ENCODE measurements at regions not wholly inside any gene's neighbourhood (a gene's known extent, or its start where the extent isn't known, plus 50 kb on each side); places are given as distances from the start of the nearest gene placed in this dataset.
A peak's percentile ranks its signal among the peaks of the same experiment; 100 is the strongest.

DNA sequence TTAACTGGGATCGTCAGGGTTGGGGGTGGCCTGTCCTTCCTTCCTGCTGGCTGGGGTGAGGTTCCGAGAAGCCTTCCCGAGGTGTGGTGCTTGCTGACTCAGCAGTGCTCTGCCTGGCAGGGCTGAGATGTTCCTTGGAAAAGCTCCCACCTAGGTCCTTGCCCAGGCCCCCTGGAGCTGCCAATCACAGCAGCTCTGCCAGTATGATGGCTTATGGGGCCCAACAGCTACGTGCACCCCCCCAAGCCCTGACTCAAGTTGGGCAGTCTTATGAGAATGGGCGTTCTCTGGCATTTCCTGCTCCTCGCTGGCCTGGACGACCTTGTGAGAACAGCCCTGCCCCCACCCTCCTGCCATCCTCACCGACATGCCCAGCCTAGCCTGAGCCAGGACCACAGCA is 292.2 kb upstream of the CRY1 start:
- no peak overlapping the region for H3K4me3 ChIP-seq (ENCODE audit: extremely low read depth in 1 of 4, insufficient read depth in 2 of 4, low read depth in 3 of 4, low read length in 4 of 4)
- peaks cover 0 to 11% (median 3%) of the 10 kb centered on the region in 4 experiments; a peak in 6 of 7 replicates for H3K4me1 ChIP-seq (replicated peaks in 1 of 4; ENCODE audit: control insufficient read depth in 3 of 4, insufficient read depth in 4 of 4, low read length in 3 of 4)
- no peak overlapping the region for H3K14ac ChIP-seq (ENCODE audit: insufficient read length)
- no peak overlapping the region for H2BK120ac ChIP-seq (replicated peaks; ENCODE audit: low read depth, low read length)
- no peak overlapping the region for H4K91ac ChIP-seq (replicated peaks; ENCODE audit: insufficient read length, low read length)
- no peaks in the 10 kb centered on the region for H3K79me2 ChIP-seq (ENCODE audit: control insufficient read depth in 1 of 2, insufficient read depth in 2 of 2, low read length in 2 of 2)
- no peak overlapping the region for H4K8ac ChIP-seq (ENCODE audit: extremely low read depth, insufficient read depth, low read length)
- H3K9me3 ChIP-seq (ENCODE audit: insufficient read depth in 2 of 2, low read depth in 1 of 2, low read length in 1 of 2) = 0 out of 4 replicates have a peak, but pooled peaks cover 3% of the 10 kb centered on the region in 2 experiments
- no peak overlapping the region for H3K4me2 ChIP-seq (ENCODE audit: insufficient read depth in 1 of 2, low read depth in 2 of 2, low read length in 2 of 2)
- ChIA-PET POLR2A (ENCODE audit: partially characterized antibody) (interaction anchor here (0.8 to 1.2 kb wide), 2 partner anchors 10 to 17 kb away, joined by 3 read pairs; no protein-coding TSS in a partner anchor), CTCF (ENCODE audit: partially characterized antibody) (interaction anchor here (0.6 to 0.7 kb wide), 2 partner anchors 28 to 222 kb away, joined by 3 read pairs; no protein-coding TSS in a partner anchor)
- H2BK15ac ChIP-seq (ENCODE audit: low read length) = 0 out of 2 replicates have a peak overlapping the region, but pooled peaks have one; percentile 82
- no peaks in the 10 kb centered on the region for H3K27me3 ChIP-seq (replicated peaks in 1 of 4; ENCODE audit: control insufficient read depth in 3 of 4, extremely low read depth in 1 of 4, insufficient read depth in 3 of 4, low read length in 3 of 4)
- H2BK20ac ChIP-seq (ENCODE audit: low read length) = peak overlapping the region; percentile 24
- 0 out of 2 replicates have a peak overlapping the region, but pooled peaks have one; percentile 55 for H2AK5ac ChIP-seq (ENCODE audit: low read depth, low read length)
- H3K23me2 ChIP-seq (ENCODE audit: low read depth, low read length) = no peaks in the 10 kb centered on the region; the same call in 1 of the 2 replicates
- no peak overlapping the region for H3K56ac ChIP-seq (replicated peaks; ENCODE audit: insufficient read length, low read depth, low read length)
- no peak for FAIRE-seq
- H2BK5ac ChIP-seq (ENCODE audit: low read depth, low read length) = peak overlapping the region; percentile 35
- H4K5ac ChIP-seq (ENCODE audit: insufficient read length, low read depth, low read length) = no peak overlapping the region
- H3K27ac ChIP-seq (ENCODE audit: low read depth, low read length) = no peak overlapping the region
- H2AFZ ChIP-seq (ENCODE audit: low read length) = no peak overlapping the region
- H3K36me3 ChIP-seq (ENCODE audit: control insufficient read depth in 2 of 4, insufficient read depth in 4 of 4, low read length in 3 of 4) = no peaks in the 10 kb centered on the region
- no peaks in the 10 kb centered on the region for H4K20me1 ChIP-seq (replicated peaks in 1 of 2; ENCODE audit: control insufficient read depth in 1 of 2, insufficient read depth in 2 of 2, low read length in 2 of 2)
- no peak for DNase-seq (ENCODE audit: low read depth in 1 of 2, low spot score in 2 of 2)
- 82% methylated on average over 8 of the region's 8 CpGs; no CpG with 5 or more reads in 1 of the 2 experiments for WGBS, 2 experiments (ENCODE audit: extremely low coverage in 1 of 2, insufficient coverage in 1 of 2, insufficient read length in 1 of 2, insufficient replicate concordance in 2 of 2, low coverage in 1 of 2, low lambda C conversion rate in 2 of 2, missing lambda C conversion rate in 1 of 2)
- peak overlapping the region; percentile 15 for H3K18ac ChIP-seq (ENCODE audit: extremely low read depth, low read length)
- H2BK12ac ChIP-seq (ENCODE audit: low read depth, low read length) = peak overlapping the region; percentile 64; the same call in 1 of the 2 replicates
- no peak overlapping the region for H3K9ac ChIP-seq (replicated peaks in 1 of 4; ENCODE audit: extremely low read depth in 1 of 4, low read depth in 3 of 4, low read length in 3 of 4)
- H3K79me1 ChIP-seq (ENCODE audit: low read depth, low read length) = no peaks in the 10 kb centered on the region
- TF ChIP-seq SAP30 (IDR thresholded peaks at IDR 0.05; ENCODE audit: insufficient read depth, insufficient replicate concordance, low read length) = no peak
- TF ChIP-seq MAFK (IDR thresholded peaks at IDR 0.05; ENCODE audit: low read depth, low read length) = peak; percentile 58; the same call in 1 of the 2 replicates
- no peak for TF ChIP-seq JUND (IDR thresholded peaks at IDR 0.05; ENCODE audit: low read length)
- H3K23ac ChIP-seq (ENCODE audit: insufficient read length) = no peak overlapping the region
- no peak overlapping the region for H3K4ac ChIP-seq (replicated peaks; ENCODE audit: insufficient read length, low read depth, low read length)

All from H1 (cell line).